ENCODE measurements at regions not wholly inside any gene's neighbourhood (a gene's known extent, or its start where the extent isn't known, plus 50 kb on each side); places are given as distances from the start of the nearest gene placed in this dataset.

- WGBS, 5 donors, result 66 to 86% (median 77%) methylated on average over 2 of the region's 2 CpGs
- H3K36me3 ChIP-seq, result no peaks in the 10 kb centered on the region
- H3K27ac ChIP-seq, result no peak overlapping the region
- intact Hi-C loops (cut with DNase I; ENCODE audit: low total_unique reads), result no loop called here
- no peaks in the 10 kb centered on the region for H3K9me3 ChIP-seq
- no peak for DNase-seq
- no peaks in the 10 kb centered on the region for H3K27me3 ChIP-seq (replicated peaks in 1 of 7)
- no peaks in the 10 kb centered on the region for H3K4me1 ChIP-seq
- TF ChIP-seq CTCF (IDR thresholded peaks at IDR 0.05 in 8 of 11, conservative IDR thresholded peaks at IDR 0.05 in 3 of 11) (no peak), POLR2A (IDR thresholded peaks at IDR 0.05) (no peak), POLR2AphosphoS5 (IDR thresholded peaks at IDR 0.05) (no peak)
- no peak overlapping the region for H3K4me3 ChIP-seq
Observed at GRCh38 chr4:89427782-89428181, 120.2 kb upstream of the GPRIN3 start.

- no peaks in the 10 kb centered on the region for H3K9me3 ChIP-seq
- no peaks in the 10 kb centered on the region for H3K27me3 ChIP-seq (replicated peaks in 1 of 7)
- H3K27ac ChIP-seq, result no peak overlapping the region
Observed at GRCh38 chr4:89425023-89425422, 117.4 kb upstream of the GPRIN3 start.

GRCh38 chr4:89422441-89422990 is 114.9 kb upstream of the GPRIN3 start:
- WGBS, 5 donors, result 86 to 96% (median 91%) methylated on average over 3 of the region's 3 CpGs
- DNase-seq, result no peak
- Histone ChIP-seq H3K9me3 (no peaks in the 10 kb centered on the region), H3K36me3 (no peaks in the 10 kb centered on the region), H3K4me1 (no peaks in the 10 kb centered on the region), H3K27ac (no peak overlapping the region), H3K4me3 (no peak overlapping the region), H3K27me3 (replicated peaks in 1 of 7) (no peaks in the 10 kb centered on the region)
- intact Hi-C loops (cut with DNase I; ENCODE audit: low total_unique reads), result no loop called here
- no peak for TF ChIP-seq POLR2A (IDR thresholded peaks at IDR 0.05)
- no peak for TF ChIP-seq CTCF (IDR thresholded peaks at IDR 0.05 in 8 of 11, conservative IDR thresholded peaks at IDR 0.05 in 3 of 11)
- no peak for TF ChIP-seq POLR2AphosphoS5 (IDR thresholded peaks at IDR 0.05)

More at GRCh38 chr4:89425023-89425422, 117.4 kb upstream of the GPRIN3 start:
- no peak overlapping the region for H3K4me3 ChIP-seq
- intact Hi-C loops (cut with DNase I; ENCODE audit: low total_unique reads), result no loop called here
- H3K4me1 ChIP-seq, result no peaks in the 10 kb centered on the region
- no peak for DNase-seq
- H3K36me3 ChIP-seq, result no peaks in the 10 kb centered on the region
- WGBS, 5 donors, result 71 to 88% (median 74%) methylated on average over 1 of the region's 1 CpG
- TF ChIP-seq CTCF (IDR thresholded peaks at IDR 0.05 in 8 of 11, conservative IDR thresholded peaks at IDR 0.05 in 3 of 11) (no peak), POLR2A (IDR thresholded peaks at IDR 0.05) (no peak), POLR2AphosphoS5 (IDR thresholded peaks at IDR 0.05) (no peak)

- 95 to 100% (median 98%) methylated on average over 2 of the region's 2 CpGs for WGBS, 5 donors
- TF ChIP-seq CTCF (IDR thresholded peaks at IDR 0.05 in 8 of 11, conservative IDR thresholded peaks at IDR 0.05 in 3 of 11), result no peak
- no peak for TF ChIP-seq POLR2AphosphoS5 (IDR thresholded peaks at IDR 0.05)
- TF ChIP-seq POLR2A (IDR thresholded peaks at IDR 0.05), result no peak
- Histone ChIP-seq H3K36me3 (no peaks in the 10 kb centered on the region), H3K27ac (no peak overlapping the region), H3K27me3 (replicated peaks in 1 of 7) (no peaks in the 10 kb centered on the region), H3K4me1 (no peaks in the 10 kb centered on the region), H3K4me3 (no peak overlapping the region), H3K9me3 (no peaks in the 10 kb centered on the region)
- no peak for DNase-seq
- intact Hi-C loops (cut with DNase I; ENCODE audit: low total_unique reads), result no loop called here
Observed at GRCh38 chr4:89420507-89420906, 112.9 kb upstream of the GPRIN3 start.
